GM19351 (cell line): ENCODE measurements at regions not wholly inside any gene's neighbourhood (a gene's known extent, or its start where the extent isn't known, plus 50 kb on each side); places are given as distances from the start of the nearest gene placed in this dataset.

Experiments used
- ATAC-seq: cut with Tn5 transposase; IDR thresholded peaks from one replicate; pipeline ENCODE4 v1.9.1; 2021; ENCODE audit warnings: mild to moderate bottlenecking, moderate library complexity; ENCODE audit not compliant: unreplicated experiment

- no peak for ATAC-seq
Measured at GRCh38 chr7:18354108-18355085, 141.2 kb upstream of the HDAC9 start.

GRCh38 chr7:18356191-18356645 is 139.3 kb upstream of the HDAC9 start:
- ATAC-seq: peak; percentile 39

GRCh38 chr7:18357691-18358090 is 137.9 kb upstream of the HDAC9 start:
- peak; percentile 65 for ATAC-seq

- no peak for ATAC-seq
Measured at GRCh38 chr7:18361756-18362155, 133.8 kb upstream of the HDAC9 start.

GRCh38 chr7:18363751-18364380 is 131.7 kb upstream of the HDAC9 start:
- no peak for ATAC-seq

GRCh38 chr7:18364396-18364795 is 131.2 kb upstream of the HDAC9 start:
- no peak for ATAC-seq

- ATAC-seq: no peak
Measured at GRCh38 chr7:18366394-18366793, 129.2 kb upstream of the HDAC9 start.

- no peak for ATAC-seq
Measured at GRCh38 chr7:18369011-18369410, 126.5 kb upstream of the HDAC9 start.

- no peak for ATAC-seq
Measured at GRCh38 chr7:18370633-18371032, 124.9 kb upstream of the HDAC9 start.

GRCh38 chr7:18378989-18379605 is 116.5 kb upstream of the HDAC9 start:
- no peak for ATAC-seq

- no peak for ATAC-seq
Measured at GRCh38 chr7:18384491-18385143, 110.9 kb upstream of the HDAC9 start.

- ATAC-seq: no peak
Measured at GRCh38 chr7:18386607-18387006, 108.9 kb upstream of the HDAC9 start.

- no peak for ATAC-seq
Measured at GRCh38 chr7:18387191-18387735, 108.3 kb upstream of the HDAC9 start.

- ATAC-seq: peak; percentile 43
Measured at GRCh38 chr7:18390535-18390907, 105.0 kb upstream of the HDAC9 start.

GRCh38 chr7:18393465-18394118 is 102.0 kb upstream of the HDAC9 start:
- ATAC-seq: no peak

- ATAC-seq: no peak
Measured at GRCh38 chr7:18395868-18396267, 99.7 kb upstream of the HDAC9 start.

- no peak for ATAC-seq
Measured at GRCh38 chr7:18396953-18397352, 98.6 kb upstream of the HDAC9 start.

GRCh38 chr7:18399436-18400235 is 95.9 kb upstream of the HDAC9 start:
- no peak for ATAC-seq

- ATAC-seq: no peak
Measured at GRCh38 chr7:18400275-18400674, 95.3 kb upstream of the HDAC9 start.

- no peak for ATAC-seq
Measured at GRCh38 chr7:18400726-18401125, 94.8 kb upstream of the HDAC9 start.
